ENCODE measurements at regions not wholly inside any gene's neighbourhood (a gene's known extent, or its start where the extent isn't known, plus 50 kb on each side); places are given as distances from the start of the nearest gene placed in this dataset.

GRCh38 chr2:4579977-4580376 lies 876.6 kb downstream of the DCDC2C start:
- DNase-seq = no peak
- Histone ChIP-seq H3K27ac (replicated peaks) (no peak overlapping the region), H3K4me3 (no peak overlapping the region), H3K27me3 (ENCODE audit: low read depth) (no peaks in the 10 kb centered on the region), H3K4me1 (no peaks in the 10 kb centered on the region), H3K36me3 (no peaks in the 10 kb centered on the region), H3K9me3 (replicated peaks) (peaks cover 6% of the 10 kb centered on the region)
- intact Hi-C loops (cut with micrococcal nuclease) = no loop called here
- TF ChIP-seq CTCF (IDR thresholded peaks at IDR 0.05; ENCODE audit: borderline replicate concordance) = no peak

GRCh38 chr2:4585057-4585635 lies 881.8 kb downstream of the DCDC2C start:
- Histone ChIP-seq H3K36me3 (no peaks in the 10 kb centered on the region), H3K4me1 (no peaks in the 10 kb centered on the region), H3K4me3 (no peak overlapping the region), H3K27ac (replicated peaks) (no peak overlapping the region), H3K27me3 (ENCODE audit: low read depth) (no peaks in the 10 kb centered on the region), H3K9me3 (replicated peaks) (no peaks in the 10 kb centered on the region)
- intact Hi-C loops (cut with micrococcal nuclease) = no loop called here
- DNase-seq = no peak
- TF ChIP-seq CTCF (IDR thresholded peaks at IDR 0.05; ENCODE audit: borderline replicate concordance) = no peak

GRCh38 chr2:4588606-4589005 lies 885.2 kb downstream of the DCDC2C start:
- no peak for TF ChIP-seq CTCF (IDR thresholded peaks at IDR 0.05; ENCODE audit: borderline replicate concordance)
- H3K4me1 ChIP-seq = no peaks in the 10 kb centered on the region
- DNase-seq = no peak
- H3K9me3 ChIP-seq (replicated peaks) = no peaks in the 10 kb centered on the region
- intact Hi-C loops (cut with micrococcal nuclease) = no loop called here
- H3K27ac ChIP-seq (replicated peaks) = no peak overlapping the region
- no peaks in the 10 kb centered on the region for H3K27me3 ChIP-seq (ENCODE audit: low read depth)
- no peak overlapping the region for H3K4me3 ChIP-seq
- no peaks in the 10 kb centered on the region for H3K36me3 ChIP-seq

- Histone ChIP-seq H3K36me3 (no peaks in the 10 kb centered on the region), H3K27ac (replicated peaks) (no peak overlapping the region), H3K27me3 (ENCODE audit: low read depth) (no peaks in the 10 kb centered on the region), H3K4me3 (no peak overlapping the region), H3K9me3 (replicated peaks) (no peaks in the 10 kb centered on the region), H3K4me1 (no peaks in the 10 kb centered on the region)
- no peak for TF ChIP-seq CTCF (IDR thresholded peaks at IDR 0.05; ENCODE audit: borderline replicate concordance)
- intact Hi-C loops (cut with micrococcal nuclease) = no loop called here
- DNase-seq = no peak
Measured at GRCh38 chr2:4591261-4591660, 887.9 kb downstream of the DCDC2C start.

- no peak for TF ChIP-seq CTCF (IDR thresholded peaks at IDR 0.05; ENCODE audit: borderline replicate concordance)
- Histone ChIP-seq H3K36me3 (no peaks in the 10 kb centered on the region), H3K4me3 (no peak overlapping the region), H3K27ac (replicated peaks) (no peak overlapping the region), H3K4me1 (no peaks in the 10 kb centered on the region), H3K27me3 (ENCODE audit: low read depth) (no peaks in the 10 kb centered on the region), H3K9me3 (replicated peaks) (no peaks in the 10 kb centered on the region)
- no peak for DNase-seq
- intact Hi-C loops (cut with micrococcal nuclease) = no loop called here
Measured at GRCh38 chr2:4597400-4597799, 894.0 kb downstream of the DCDC2C start.

Measured in left ventricle myocardium inferior (tissue), 1 donor.